ENCODE measurements at regions not wholly inside any gene's neighbourhood (a gene's known extent, or its start where the extent isn't known, plus 50 kb on each side); places are given as distances from the start of the nearest gene placed in this dataset.
A peak's percentile ranks its signal among the peaks of the same experiment; 100 is the strongest.

GRCh38 chr5:10133830-10134229 lies 115.9 kb downstream of the ATPSCKMT start:
- DNase-seq (ENCODE audit: low read depth), result peak; percentile 45
- peak; percentile 36 for TF ChIP-seq CTCF (conservative IDR thresholded peaks at IDR 0.05; ENCODE audit: low read length)

GRCh38 chr5:10130881-10131280 lies 118.8 kb downstream of the ATPSCKMT start:
- no peak overlapping the region for H3K4me3 ChIP-seq (ENCODE audit: low read length)
- no peak for TF ChIP-seq CTCF (conservative IDR thresholded peaks at IDR 0.05; ENCODE audit: low read length)
- DNase-seq (ENCODE audit: low read depth), result no peak

More at GRCh38 chr5:10133830-10134229, 115.9 kb downstream of the ATPSCKMT start:
- H3K4me3 ChIP-seq (ENCODE audit: low read length), result no peak overlapping the region

GRCh38 chr5:10126900-10127299 lies 122.8 kb downstream of the ATPSCKMT start:
- H3K4me3 ChIP-seq (ENCODE audit: low read length), result no peak overlapping the region
- TF ChIP-seq CTCF (conservative IDR thresholded peaks at IDR 0.05; ENCODE audit: low read length), result no peak
- DNase-seq (ENCODE audit: low read depth), result no peak

- DNase-seq (ENCODE audit: low read depth), result no peak
- TF ChIP-seq CTCF (conservative IDR thresholded peaks at IDR 0.05; ENCODE audit: low read length), result no peak
Observed at GRCh38 chr5:10125116-10125515, 124.6 kb downstream of the ATPSCKMT start.

GRCh38 chr5:10124287-10124686 lies 125.4 kb downstream of the ATPSCKMT start:
- peak; percentile 50 for DNase-seq (ENCODE audit: low read depth)

More at GRCh38 chr5:10125116-10125515, 124.6 kb downstream of the ATPSCKMT start:
- H3K4me3 ChIP-seq (ENCODE audit: low read length), result no peak overlapping the region

GRCh38 chr5:10123254-10123989 lies 126.3 kb downstream of the ATPSCKMT start:
- no peak for TF ChIP-seq CTCF (conservative IDR thresholded peaks at IDR 0.05; ENCODE audit: low read length)
- no peak for DNase-seq (ENCODE audit: low read depth)
- H3K4me3 ChIP-seq (ENCODE audit: low read length), result no peak overlapping the region

More at GRCh38 chr5:10124287-10124686, 125.4 kb downstream of the ATPSCKMT start:
- H3K4me3 ChIP-seq (ENCODE audit: low read length), result no peak overlapping the region
- no peak for TF ChIP-seq CTCF (conservative IDR thresholded peaks at IDR 0.05; ENCODE audit: low read length)

- no peak for TF ChIP-seq CTCF (conservative IDR thresholded peaks at IDR 0.05; ENCODE audit: low read length)
- no peak overlapping the region for H3K4me3 ChIP-seq (ENCODE audit: low read length)
- no peak for DNase-seq (ENCODE audit: low read depth)
Observed at GRCh38 chr5:10122076-10122726, 127.5 kb downstream of the ATPSCKMT start.

Measured in AG10803 (cell line).